ENCODE measurements at regions not wholly inside any gene's neighbourhood (a gene's known extent, or its start where the extent isn't known, plus 50 kb on each side); places are given as distances from the start of the nearest gene placed in this dataset.

DNA sequence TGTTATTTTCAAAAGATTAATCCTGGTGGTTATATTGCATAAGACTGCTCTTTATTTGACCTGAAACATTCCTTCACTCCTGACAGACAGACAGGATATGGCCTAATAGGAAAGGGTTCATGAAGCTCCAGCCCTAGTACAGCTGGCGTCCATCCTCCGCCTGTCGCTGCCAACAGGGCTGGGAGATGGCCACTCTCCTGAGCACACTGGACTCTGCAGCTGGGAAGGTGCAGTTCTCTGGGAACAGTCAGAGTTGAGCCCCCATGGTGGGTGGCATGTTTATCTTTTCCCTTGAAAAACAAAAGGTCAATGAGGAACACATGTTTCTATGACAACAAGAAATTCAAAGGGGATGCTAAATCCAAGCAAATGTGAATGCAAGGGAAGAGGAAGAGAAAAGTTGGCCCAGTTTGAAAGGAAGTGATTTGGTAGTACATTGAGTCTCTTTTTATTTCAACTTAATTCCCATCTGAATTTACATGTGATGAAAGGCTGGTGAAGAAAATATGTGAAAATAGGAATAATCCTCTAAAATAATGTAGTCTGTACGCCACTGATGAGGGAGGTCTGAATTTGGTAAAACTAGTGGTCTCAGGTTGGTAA, 89.9 kb upstream of the DCN start:
- TF ChIP-seq, protein P1, sequence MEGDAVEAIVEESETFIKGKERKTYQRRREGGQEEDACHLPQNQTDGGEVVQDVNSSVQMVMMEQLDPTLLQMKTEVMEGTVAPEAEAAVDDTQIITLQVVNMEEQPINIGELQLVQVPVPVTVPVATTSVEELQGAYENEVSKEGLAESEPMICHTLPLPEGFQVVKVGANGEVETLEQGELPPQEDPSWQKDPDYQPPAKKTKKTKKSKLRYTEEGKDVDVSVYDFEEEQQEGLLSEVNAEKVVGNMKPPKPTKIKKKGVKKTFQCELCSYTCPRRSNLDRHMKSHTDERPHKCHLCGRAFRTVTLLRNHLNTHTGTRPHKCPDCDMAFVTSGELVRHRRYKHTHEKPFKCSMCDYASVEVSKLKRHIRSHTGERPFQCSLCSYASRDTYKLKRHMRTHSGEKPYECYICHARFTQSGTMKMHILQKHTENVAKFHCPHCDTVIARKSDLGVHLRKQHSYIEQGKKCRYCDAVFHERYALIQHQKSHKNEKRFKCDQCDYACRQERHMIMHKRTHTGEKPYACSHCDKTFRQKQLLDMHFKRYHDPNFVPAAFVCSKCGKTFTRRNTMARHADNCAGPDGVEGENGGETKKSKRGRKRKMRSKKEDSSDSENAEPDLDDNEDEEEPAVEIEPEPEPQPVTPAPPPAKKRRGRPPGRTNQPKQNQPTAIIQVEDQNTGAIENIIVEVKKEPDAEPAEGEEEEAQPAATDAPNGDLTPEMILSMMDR (IDR thresholded peaks at IDR 0.05; ENCODE audit: insufficient read depth, low read length) = no peak
- TF ChIP-seq, protein P2, sequence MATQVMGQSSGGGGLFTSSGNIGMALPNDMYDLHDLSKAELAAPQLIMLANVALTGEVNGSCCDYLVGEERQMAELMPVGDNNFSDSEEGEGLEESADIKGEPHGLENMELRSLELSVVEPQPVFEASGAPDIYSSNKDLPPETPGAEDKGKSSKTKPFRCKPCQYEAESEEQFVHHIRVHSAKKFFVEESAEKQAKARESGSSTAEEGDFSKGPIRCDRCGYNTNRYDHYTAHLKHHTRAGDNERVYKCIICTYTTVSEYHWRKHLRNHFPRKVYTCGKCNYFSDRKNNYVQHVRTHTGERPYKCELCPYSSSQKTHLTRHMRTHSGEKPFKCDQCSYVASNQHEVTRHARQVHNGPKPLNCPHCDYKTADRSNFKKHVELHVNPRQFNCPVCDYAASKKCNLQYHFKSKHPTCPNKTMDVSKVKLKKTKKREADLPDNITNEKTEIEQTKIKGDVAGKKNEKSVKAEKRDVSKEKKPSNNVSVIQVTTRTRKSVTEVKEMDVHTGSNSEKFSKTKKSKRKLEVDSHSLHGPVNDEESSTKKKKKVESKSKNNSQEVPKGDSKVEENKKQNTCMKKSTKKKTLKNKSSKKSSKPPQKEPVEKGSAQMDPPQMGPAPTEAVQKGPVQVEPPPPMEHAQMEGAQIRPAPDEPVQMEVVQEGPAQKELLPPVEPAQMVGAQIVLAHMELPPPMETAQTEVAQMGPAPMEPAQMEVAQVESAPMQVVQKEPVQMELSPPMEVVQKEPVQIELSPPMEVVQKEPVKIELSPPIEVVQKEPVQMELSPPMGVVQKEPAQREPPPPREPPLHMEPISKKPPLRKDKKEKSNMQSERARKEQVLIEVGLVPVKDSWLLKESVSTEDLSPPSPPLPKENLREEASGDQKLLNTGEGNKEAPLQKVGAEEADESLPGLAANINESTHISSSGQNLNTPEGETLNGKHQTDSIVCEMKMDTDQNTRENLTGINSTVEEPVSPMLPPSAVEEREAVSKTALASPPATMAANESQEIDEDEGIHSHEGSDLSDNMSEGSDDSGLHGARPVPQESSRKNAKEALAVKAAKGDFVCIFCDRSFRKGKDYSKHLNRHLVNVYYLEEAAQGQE (IDR thresholded peaks at IDR 0.05; ENCODE audit: insufficient replicate concordance, low read depth) = no peak
